T-helper 1 cell treated with Interleukin-12 subunit alpha and Interleukin-12 subunit beta and Interleukin-4 antibody, amounts not matched to agents 30 μg/mL and 1 μg/mL, for 36 hours (primary cell): ENCODE measurements at regions not wholly inside any gene's neighbourhood (a gene's known extent, or its start where the extent isn't known, plus 50 kb on each side); places are given as distances from the start of the nearest gene placed in this dataset.

Experiments used
- H3K27ac Mint-ChIP-seq: one replicate; pipeline ENCODE4 v1.8.0; 2021; ENCODE audit warnings: mild to moderate bottlenecking, mixed read lengths
- H3K27me3 Mint-ChIP-seq: one replicate; pipeline ENCODE4 v1.8.0; 2021; ENCODE audit warnings: low read depth, mixed read lengths
- H3K36me3 Mint-ChIP-seq: one replicate; pipeline ENCODE4 v1.8.0; 2021; ENCODE audit warnings: low read depth, mixed read lengths
- H3K4me1 Mint-ChIP-seq: one replicate; pipeline ENCODE4 v1.8.0; 2021; ENCODE audit warnings: low read depth, mixed read lengths
- H3K4me3 Mint-ChIP-seq: one replicate; pipeline ENCODE4 v1.8.0; 2021; ENCODE audit warnings: mild to moderate bottlenecking, moderate library complexity, mixed read lengths
- H3K9me3 Mint-ChIP-seq: one replicate; pipeline ENCODE4 v1.8.0; 2021; ENCODE audit warnings: mixed read lengths

DNA sequence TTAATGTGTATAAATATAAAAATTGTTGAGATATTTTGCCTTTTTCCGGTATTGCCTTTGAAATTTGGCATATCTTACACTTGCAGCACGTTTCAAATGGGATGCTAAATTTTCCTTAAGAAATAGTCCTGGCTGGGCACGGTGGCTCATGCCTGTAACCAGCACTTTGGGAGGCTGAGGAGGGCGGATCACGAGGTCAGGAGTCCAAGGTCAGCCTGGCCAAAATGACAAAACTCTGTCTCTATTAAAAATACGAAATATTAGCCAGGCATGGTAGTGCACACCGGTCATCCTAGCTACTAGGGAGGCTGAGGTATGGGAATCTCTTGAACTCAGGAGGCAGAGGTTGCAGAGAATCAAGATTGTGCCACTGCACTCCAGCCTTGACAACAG is 220.2 kb downstream of the PTEN start:
- no peaks in the 10 kb centered on the region for H3K9me3 Mint-ChIP-seq
- H3K4me3 Mint-ChIP-seq: no peak overlapping the region
- no peaks in the 10 kb centered on the region for H3K4me1 Mint-ChIP-seq
- H3K36me3 Mint-ChIP-seq: no peaks in the 10 kb centered on the region
- H3K27ac Mint-ChIP-seq: no peak overlapping the region
- peaks cover 54% of the 10 kb centered on the region for H3K27me3 Mint-ChIP-seq

DNA sequence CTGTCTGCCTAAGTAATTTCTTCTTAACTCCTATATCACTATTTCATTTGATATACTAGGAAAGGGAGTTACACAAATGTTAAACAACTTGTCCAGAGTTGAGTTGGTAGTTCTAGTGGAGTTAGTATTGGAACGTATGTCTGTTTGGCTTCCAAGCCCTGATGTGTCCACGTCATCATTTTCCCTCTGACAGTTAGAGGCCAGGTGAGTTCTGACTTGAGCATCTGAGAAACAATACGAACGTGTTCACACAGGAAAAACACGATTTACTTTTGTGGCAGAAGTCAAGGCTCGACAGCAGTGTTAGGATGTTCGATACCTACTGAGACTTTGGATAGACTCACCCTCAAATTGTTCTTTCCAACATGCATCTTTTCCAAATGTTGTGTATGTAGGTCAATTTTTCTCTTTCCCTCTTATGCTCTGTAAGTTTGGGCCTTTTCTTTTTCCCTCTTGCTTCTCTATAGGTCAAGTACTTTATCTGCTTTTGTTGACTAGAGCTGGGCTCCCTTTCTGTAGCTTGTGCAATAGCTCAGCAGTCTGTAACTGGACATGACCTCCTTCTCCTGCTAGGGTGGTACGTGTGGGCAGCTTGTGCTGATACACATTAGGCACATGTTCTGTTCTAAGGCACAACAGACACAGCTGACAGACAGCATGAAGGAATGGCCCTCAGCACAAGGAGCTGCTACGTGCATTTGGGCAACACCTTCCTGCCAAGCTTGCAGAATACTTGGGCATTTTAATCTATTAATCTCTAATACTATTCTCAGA is 222.9 kb downstream of the PTEN start:
- Mint-ChIP-seq H3K9me3 (no peaks in the 10 kb centered on the region), H3K4me3 (no peak overlapping the region), H3K36me3 (peaks cover 7% of the 10 kb centered on the region), H3K27ac (no peak overlapping the region), H3K4me1 (peaks cover 15% of the 10 kb centered on the region), H3K27me3 (peaks cover 52% of the 10 kb centered on the region)

GRCh38 chr10:88088441-88089340 is 225.3 kb downstream of the PTEN start:
- Mint-ChIP-seq H3K4me3 (no peak overlapping the region), H3K27me3 (peaks cover 50% of the 10 kb centered on the region), H3K4me1 (peaks cover 30% of the 10 kb centered on the region), H3K36me3 (peaks cover 7% of the 10 kb centered on the region), H3K27ac (no peak overlapping the region), H3K9me3 (no peaks in the 10 kb centered on the region)

DNA sequence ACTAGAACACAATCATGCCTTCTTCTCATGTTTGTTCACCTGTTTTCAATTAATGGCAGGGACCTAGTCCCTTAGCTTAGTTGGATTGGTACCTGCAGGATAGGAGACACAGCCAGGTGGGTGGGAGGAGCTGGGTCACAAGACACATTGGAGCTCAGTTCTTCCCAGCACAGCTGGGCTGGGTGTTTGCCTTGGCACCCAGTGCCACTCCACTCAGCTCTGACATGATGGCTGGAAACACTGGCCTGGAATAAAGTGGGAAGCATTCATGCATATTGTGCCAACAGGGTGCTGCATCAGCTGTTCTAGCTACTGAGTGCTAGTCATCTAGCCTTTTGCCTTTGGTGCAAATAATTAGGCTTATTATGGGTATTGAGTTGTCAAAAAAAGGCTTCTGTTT is 226.1 kb downstream of the PTEN start:
- Mint-ChIP-seq H3K9me3 (no peaks in the 10 kb centered on the region), H3K27ac (no peak overlapping the region), H3K36me3 (peaks cover 9% of the 10 kb centered on the region), H3K27me3 (peaks cover 52% of the 10 kb centered on the region), H3K4me3 (no peak overlapping the region), H3K4me1 (peaks cover 33% of the 10 kb centered on the region)

DNA sequence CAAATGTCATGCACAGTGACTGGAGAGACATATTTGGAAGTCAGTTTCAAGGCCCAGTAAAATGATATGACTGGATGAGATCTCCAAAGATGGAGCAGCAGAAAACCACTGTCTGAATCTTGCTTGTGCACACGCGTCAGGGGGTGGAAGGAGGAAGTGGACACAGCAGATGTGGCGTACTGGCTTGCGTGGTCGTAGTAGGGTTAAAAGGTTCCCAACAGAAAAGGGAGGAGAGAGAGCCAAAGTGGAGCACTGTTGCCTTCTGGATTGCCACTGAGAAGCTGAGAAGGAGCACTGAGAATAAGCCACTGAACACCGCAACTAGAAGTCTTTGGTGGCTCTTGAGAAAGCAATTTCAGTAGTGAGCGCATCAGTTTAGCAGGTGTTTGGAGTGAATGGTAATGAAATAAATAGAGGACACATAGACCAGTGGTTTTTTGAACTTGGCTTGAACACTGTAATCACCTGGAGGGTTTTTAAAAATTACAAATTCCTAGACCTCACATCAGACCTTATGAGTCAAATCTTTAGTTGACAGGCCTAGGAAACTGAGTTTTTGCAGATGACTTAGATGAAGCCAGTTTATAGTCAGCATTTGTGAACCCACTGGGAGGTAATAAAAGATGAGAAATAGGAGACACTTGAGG is 227.3 kb downstream of the PTEN start:
- Mint-ChIP-seq H3K27ac (peak overlapping the region; percentile 76), H3K9me3 (no peaks in the 10 kb centered on the region), H3K4me3 (no peak overlapping the region), H3K36me3 (peaks cover 9% of the 10 kb centered on the region), H3K27me3 (peaks cover 54% of the 10 kb centered on the region), H3K4me1 (peaks cover 37% of the 10 kb centered on the region)

DNA sequence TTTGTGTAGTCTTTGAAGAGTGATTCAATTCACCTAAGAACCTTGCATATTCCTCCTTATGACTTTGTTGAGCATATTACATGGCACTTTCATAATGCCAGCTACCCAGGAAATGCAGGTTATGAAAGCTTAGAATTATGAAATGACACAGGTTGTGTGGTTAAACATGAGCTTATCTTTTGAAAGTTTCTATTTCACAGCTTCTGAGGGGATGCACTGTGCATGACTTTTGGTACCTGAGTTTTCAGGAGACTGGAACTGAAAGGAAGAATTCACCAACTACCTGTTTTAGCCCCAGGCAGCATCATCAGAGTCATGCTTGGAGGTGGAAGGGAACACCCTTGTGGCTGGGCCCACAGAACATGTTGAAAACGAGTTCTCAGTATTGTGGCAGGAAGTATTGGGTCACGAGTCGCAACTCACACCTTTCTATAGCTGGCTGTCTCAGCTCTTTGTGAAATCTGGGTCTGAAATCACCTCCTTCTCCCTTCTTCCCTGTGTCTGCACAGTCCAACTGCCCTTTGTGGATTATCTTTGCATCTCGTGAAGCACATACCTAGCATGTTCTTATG is 228.2 kb downstream of the PTEN start:
- peaks cover 49% of the 10 kb centered on the region for H3K27me3 Mint-ChIP-seq
- H3K36me3 Mint-ChIP-seq: peaks cover 9% of the 10 kb centered on the region
- H3K9me3 Mint-ChIP-seq: no peaks in the 10 kb centered on the region
- H3K4me3 Mint-ChIP-seq: peak overlapping the region; percentile 24
- H3K27ac Mint-ChIP-seq: peak overlapping the region; percentile 76
- peaks cover 37% of the 10 kb centered on the region for H3K4me1 Mint-ChIP-seq

GRCh38 chr10:88092265-88092664 is 228.8 kb downstream of the PTEN start:
- no peak overlapping the region for H3K4me3 Mint-ChIP-seq
- peaks cover 37% of the 10 kb centered on the region for H3K4me1 Mint-ChIP-seq
- peaks cover 47% of the 10 kb centered on the region for H3K27me3 Mint-ChIP-seq
- peaks cover 9% of the 10 kb centered on the region for H3K36me3 Mint-ChIP-seq
- H3K9me3 Mint-ChIP-seq: no peaks in the 10 kb centered on the region
- H3K27ac Mint-ChIP-seq: no peak overlapping the region

GRCh38 chr10:88092973-88093372 is 229.5 kb downstream of the PTEN start:
- H3K4me3 Mint-ChIP-seq: no peak overlapping the region
- H3K27ac Mint-ChIP-seq: no peak overlapping the region
- no peaks in the 10 kb centered on the region for H3K9me3 Mint-ChIP-seq

GRCh38 chr10:88094795-88095194 is 231.4 kb downstream of the PTEN start:
- H3K27ac Mint-ChIP-seq: no peak overlapping the region
- H3K36me3 Mint-ChIP-seq: peaks cover 9% of the 10 kb centered on the region
- H3K4me1 Mint-ChIP-seq: peaks cover 38% of the 10 kb centered on the region
- H3K4me3 Mint-ChIP-seq: no peak overlapping the region
- H3K27me3 Mint-ChIP-seq: peaks cover 50% of the 10 kb centered on the region
- H3K9me3 Mint-ChIP-seq: no peaks in the 10 kb centered on the region

More at GRCh38 chr10:88092973-88093372, 229.5 kb downstream of the PTEN start:
- Mint-ChIP-seq H3K4me1 (peaks cover 37% of the 10 kb centered on the region), H3K36me3 (peaks cover 9% of the 10 kb centered on the region), H3K27me3 (peaks cover 48% of the 10 kb centered on the region)

DNA sequence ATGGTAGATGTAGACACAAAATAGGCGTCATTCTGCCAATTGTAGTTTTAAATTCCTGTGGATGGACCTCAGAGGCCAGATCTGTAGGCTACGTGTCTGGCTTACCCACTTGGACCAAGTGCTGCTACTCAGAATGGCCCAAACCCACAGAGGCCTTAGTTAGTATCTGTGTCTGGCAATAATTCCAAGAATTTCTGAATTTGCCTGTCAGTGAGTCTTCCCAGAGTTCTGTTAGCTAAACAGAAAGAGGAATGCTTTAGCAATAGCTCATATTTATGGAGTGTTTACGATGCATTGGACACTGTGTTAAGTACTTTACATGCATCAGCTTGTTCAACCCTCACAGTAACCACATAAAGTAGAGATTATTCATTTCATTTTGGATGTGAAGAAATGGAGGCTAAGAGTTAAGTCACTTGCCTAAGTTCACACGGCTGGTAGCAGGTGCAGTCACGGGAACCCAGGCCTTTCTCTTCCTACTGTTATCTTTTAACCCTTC is 231.8 kb downstream of the PTEN start:
- H3K27ac Mint-ChIP-seq: no peak overlapping the region
- H3K4me1 Mint-ChIP-seq: peaks cover 33% of the 10 kb centered on the region
- peaks cover 50% of the 10 kb centered on the region for H3K27me3 Mint-ChIP-seq
- H3K9me3 Mint-ChIP-seq: no peaks in the 10 kb centered on the region
- H3K36me3 Mint-ChIP-seq: peaks cover 4% of the 10 kb centered on the region
- H3K4me3 Mint-ChIP-seq: no peak overlapping the region

GRCh38 chr10:88095778-88096431 is 232.5 kb downstream of the PTEN start:
- Mint-ChIP-seq H3K36me3 (peaks cover 3% of the 10 kb centered on the region), H3K9me3 (no peaks in the 10 kb centered on the region), H3K4me3 (no peak overlapping the region), H3K27ac (no peak overlapping the region), H3K27me3 (peaks cover 46% of the 10 kb centered on the region), H3K4me1 (peaks cover 28% of the 10 kb centered on the region)

- Mint-ChIP-seq H3K4me1 (peaks cover 17% of the 10 kb centered on the region), H3K27me3 (peaks cover 50% of the 10 kb centered on the region), H3K27ac (no peak overlapping the region), H3K9me3 (peaks cover 5% of the 10 kb centered on the region), H3K36me3 (peaks cover 3% of the 10 kb centered on the region), H3K4me3 (no peak overlapping the region)
Measured at GRCh38 chr10:88097092-88097516, 233.7 kb downstream of the PTEN start.

DNA sequence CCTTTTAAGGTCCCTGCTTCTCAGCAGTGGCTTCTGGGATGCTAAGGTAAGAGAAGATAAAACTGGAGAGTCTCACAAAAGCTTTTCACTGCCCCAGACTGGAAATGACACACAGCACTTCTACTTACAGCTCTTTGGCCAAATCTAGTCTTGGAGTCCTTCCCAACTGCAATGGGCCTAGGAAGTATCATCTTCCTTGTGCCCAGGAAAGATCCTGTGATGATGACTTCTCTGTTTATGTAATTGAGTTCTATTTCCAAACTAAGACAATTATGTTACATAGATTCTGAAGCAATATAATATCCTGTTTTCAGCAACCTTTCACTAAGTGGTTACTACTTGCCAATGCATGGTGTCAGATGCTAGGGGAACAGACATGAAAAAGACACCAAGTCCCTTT is 234.1 kb downstream of the PTEN start:
- H3K27me3 Mint-ChIP-seq: peaks cover 50% of the 10 kb centered on the region
- no peak overlapping the region for H3K4me3 Mint-ChIP-seq
- H3K36me3 Mint-ChIP-seq: peaks cover 3% of the 10 kb centered on the region
- no peak overlapping the region for H3K27ac Mint-ChIP-seq
- H3K9me3 Mint-ChIP-seq: peaks cover 5% of the 10 kb centered on the region
- peaks cover 14% of the 10 kb centered on the region for H3K4me1 Mint-ChIP-seq

DNA sequence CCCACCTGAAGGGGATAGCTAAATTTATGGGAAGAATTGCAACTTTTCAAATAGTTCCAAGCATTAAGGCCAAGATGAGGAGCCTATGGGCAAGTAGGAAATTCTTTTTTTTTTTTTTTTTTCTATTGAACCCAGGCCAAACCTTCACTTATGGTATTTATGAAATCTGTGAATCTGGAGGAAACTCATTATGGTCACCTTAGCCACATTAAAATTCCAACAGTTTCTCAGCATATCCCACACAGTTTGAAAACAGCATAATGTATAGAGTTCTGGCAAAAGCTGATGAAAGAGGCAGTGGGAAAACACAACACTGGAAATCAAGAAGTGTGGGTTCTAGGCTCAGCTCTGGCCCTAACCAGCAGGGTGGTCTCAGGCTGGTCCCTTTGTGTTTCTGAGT is 236.9 kb downstream of the PTEN start:
- H3K36me3 Mint-ChIP-seq: peaks cover 1% of the 10 kb centered on the region
- no peak overlapping the region for H3K27ac Mint-ChIP-seq
- H3K27me3 Mint-ChIP-seq: peaks cover 39% of the 10 kb centered on the region
- peaks cover 5% of the 10 kb centered on the region for H3K9me3 Mint-ChIP-seq
- peaks cover 1% of the 10 kb centered on the region for H3K4me1 Mint-ChIP-seq
- no peak overlapping the region for H3K4me3 Mint-ChIP-seq
